ENCODE measurements at regions not wholly inside any gene's neighbourhood (a gene's known extent, or its start where the extent isn't known, plus 50 kb on each side); places are given as distances from the start of the nearest gene placed in this dataset.

- TF ChIP-seq REST (IDR thresholded peaks at IDR 0.05; ENCODE audit: borderline replicate concordance) (no peak), REST (CRISPR knock-in tag; IDR thresholded peaks at IDR 0.05; ENCODE audit: low read depth) (no peak), RUNX1 (IDR thresholded peaks at IDR 0.05; ENCODE audit: low read depth) (no peak), ZNF583 (CRISPR knock-in tag; IDR thresholded peaks at IDR 0.05) (no peak), ETV1 (tag; conservative IDR thresholded peaks at IDR 0.05; ENCODE audit: low read depth) (no peak), SFPQ (IDR thresholded peaks at IDR 0.05; ENCODE audit: low read depth, low read length) (no peak)
These were observed 869.0 kb downstream of the TRIB2 start (continued) for GRCh38 chr2:13585732-13586131.
